IPS-18a (cell line): ENCODE measurements at regions not wholly inside any gene's neighbourhood (a gene's known extent, or its start where the extent isn't known, plus 50 kb on each side); places are given as distances from the start of the nearest gene placed in this dataset.

ENCODE experiments used
- H3K27ac ChIP-seq: one replicate; pipeline ENCODE4 v1.5.1; 2013; ENCODE audit warnings: low read length
- H3K27me3 ChIP-seq: one replicate; pipeline ENCODE4 v1.6.1; 2013; ENCODE audit warnings: mild to moderate bottlenecking, low read length; ENCODE audit not compliant: control insufficient read depth, insufficient read depth
- H3K36me3 ChIP-seq: one replicate; pipeline ENCODE4 v1.6.1; 2013; ENCODE audit warnings: low read depth, low read length; ENCODE audit not compliant: control insufficient read depth
- H3K4me1 ChIP-seq: one replicate; pipeline ENCODE4 v1.6.1; 2013; ENCODE audit warnings: low read depth, low read length; ENCODE audit not compliant: control insufficient read depth
- H3K4me3 ChIP-seq: one replicate; pipeline ENCODE4 v1.5.1; 2013; ENCODE audit warnings: low read length
- H3K9ac ChIP-seq: one replicate; pipeline ENCODE4 v1.6.1; 2013; ENCODE audit warnings: mild to moderate bottlenecking, low read length, moderate library complexity
- H3K9me3 ChIP-seq: one replicate; pipeline ENCODE4 v1.6.1; 2013; ENCODE audit warnings: low read depth, low read length; ENCODE audit not compliant: control insufficient read depth

- Histone ChIP-seq H3K27ac (no peak overlapping the region), H3K27me3 (peaks cover 23% of the 10 kb centered on the region), H3K9ac (no peak overlapping the region), H3K9me3 (no peaks in the 10 kb centered on the region), H3K36me3 (no peaks in the 10 kb centered on the region), H3K4me3 (no peak overlapping the region), H3K4me1 (peaks cover 6% of the 10 kb centered on the region)
These were observed 161.6 kb downstream of the TMEM18 start for GRCh38 chr2:515441-516127.

- no peaks in the 10 kb centered on the region for H3K9me3 ChIP-seq
- H3K4me3 ChIP-seq, result no peak overlapping the region
- H3K27ac ChIP-seq, result no peak overlapping the region
- no peak overlapping the region for H3K9ac ChIP-seq
- peaks cover 6% of the 10 kb centered on the region for H3K4me1 ChIP-seq
- H3K36me3 ChIP-seq, result no peaks in the 10 kb centered on the region
- H3K27me3 ChIP-seq, result peaks cover 23% of the 10 kb centered on the region
These were observed 163.1 kb downstream of the TMEM18 start for GRCh38 chr2:513981-514706.

DNA sequence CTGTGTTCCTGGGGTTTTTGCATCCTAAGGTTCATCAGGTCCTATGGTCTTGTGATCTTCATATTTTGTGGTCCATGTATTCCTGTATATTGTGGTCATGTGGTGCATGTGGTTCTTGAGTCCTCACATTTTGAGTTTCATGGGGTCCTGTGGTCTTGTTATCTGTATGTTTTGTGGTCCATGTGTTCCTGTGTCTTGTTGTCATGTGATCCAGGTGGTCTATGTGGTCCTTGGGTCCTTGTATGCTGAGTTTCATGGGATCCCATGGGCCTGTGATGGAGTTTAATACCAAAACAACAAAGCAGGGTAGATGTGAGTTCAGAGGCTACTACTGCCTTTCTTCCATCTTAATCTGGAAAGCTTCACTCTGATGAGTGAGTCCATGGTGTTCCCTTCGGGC is 166.4 kb downstream of the TMEM18 start:
- H3K27ac ChIP-seq, result no peak overlapping the region
- no peak overlapping the region for H3K4me3 ChIP-seq
- H3K9me3 ChIP-seq, result no peaks in the 10 kb centered on the region
- no peaks in the 10 kb centered on the region for H3K36me3 ChIP-seq
- H3K27me3 ChIP-seq, result peaks cover 28% of the 10 kb centered on the region
- no peak overlapping the region for H3K9ac ChIP-seq
- peaks cover 15% of the 10 kb centered on the region for H3K4me1 ChIP-seq

DNA sequence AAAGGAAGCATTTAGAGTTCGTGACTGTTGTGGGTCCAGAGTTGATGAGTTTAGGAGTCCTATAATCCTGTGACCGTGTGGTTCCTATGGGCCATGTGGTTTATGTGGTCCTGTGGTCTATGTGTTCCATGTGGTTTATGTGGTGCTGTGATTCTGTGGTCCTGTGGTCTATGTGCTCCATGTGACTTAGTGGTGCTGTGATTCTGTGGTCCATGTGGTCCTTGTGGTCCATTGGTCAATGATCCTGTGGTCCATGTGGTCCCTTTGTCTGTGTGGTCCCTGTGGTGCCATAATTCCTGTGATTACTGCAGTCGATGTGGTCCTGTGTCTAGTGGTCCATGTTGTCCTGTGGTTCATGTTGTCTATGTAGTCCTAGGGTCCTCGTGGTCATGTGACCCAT is 167.3 kb downstream of the TMEM18 start:
- no peak overlapping the region for H3K27ac ChIP-seq
- H3K36me3 ChIP-seq, result no peaks in the 10 kb centered on the region
- H3K9me3 ChIP-seq, result no peaks in the 10 kb centered on the region
- peaks cover 24% of the 10 kb centered on the region for H3K4me1 ChIP-seq
- H3K9ac ChIP-seq, result no peak overlapping the region
- no peak overlapping the region for H3K4me3 ChIP-seq
- peaks cover 20% of the 10 kb centered on the region for H3K27me3 ChIP-seq

DNA sequence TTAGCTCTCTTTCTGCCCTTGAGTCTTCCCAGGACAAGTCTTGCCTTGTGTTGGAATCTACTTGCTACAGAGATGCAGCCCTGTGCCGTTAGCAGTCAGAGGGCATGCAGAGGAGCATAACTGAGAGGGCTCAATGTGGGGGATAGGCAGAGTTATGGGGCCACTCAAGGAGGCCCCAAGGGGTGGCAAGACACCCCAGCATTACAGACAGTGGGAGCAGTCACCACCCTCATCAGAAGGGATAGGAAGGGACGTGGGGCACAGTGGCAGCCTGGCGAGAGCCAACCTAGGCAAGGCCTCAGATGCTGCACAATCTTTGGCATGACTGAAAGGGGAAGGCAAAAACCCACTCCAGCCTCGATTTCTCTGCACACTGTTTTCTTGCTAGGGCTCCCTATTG is 169.1 kb downstream of the TMEM18 start:
- Histone ChIP-seq H3K4me3 (no peak overlapping the region), H3K27me3 (peaks cover 13% of the 10 kb centered on the region), H3K9ac (no peak overlapping the region), H3K9me3 (no peaks in the 10 kb centered on the region), H3K27ac (no peak overlapping the region), H3K4me1 (peaks cover 24% of the 10 kb centered on the region), H3K36me3 (no peaks in the 10 kb centered on the region)

GRCh38 chr2:506866-507265 is 170.3 kb downstream of the TMEM18 start:
- Histone ChIP-seq H3K4me3 (no peak overlapping the region), H3K36me3 (no peaks in the 10 kb centered on the region), H3K27ac (no peak overlapping the region), H3K4me1 (peaks cover 24% of the 10 kb centered on the region), H3K9me3 (no peaks in the 10 kb centered on the region), H3K27me3 (peaks cover 13% of the 10 kb centered on the region), H3K9ac (no peak overlapping the region)

GRCh38 chr2:506451-506850 is 170.8 kb downstream of the TMEM18 start:
- no peaks in the 10 kb centered on the region for H3K9me3 ChIP-seq

DNA sequence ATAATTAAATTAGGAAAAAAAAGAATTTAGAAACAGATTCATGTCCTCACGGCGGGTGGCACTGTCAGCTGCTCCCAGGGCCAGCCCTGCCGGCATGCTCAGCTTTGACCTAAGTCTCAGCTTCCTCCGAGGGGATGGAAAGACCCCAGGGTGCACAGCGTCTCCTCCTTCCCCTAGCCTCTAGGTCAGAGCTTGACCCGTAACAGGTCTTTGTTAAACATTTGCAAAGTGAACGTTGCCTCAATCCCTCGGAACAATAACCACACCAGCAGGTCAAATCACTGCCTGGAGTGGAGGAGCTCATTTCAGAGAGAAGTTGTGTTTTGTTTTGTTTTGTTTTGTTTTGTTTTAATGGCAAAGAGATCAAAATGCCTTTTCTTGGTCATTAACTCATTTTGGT is 171.3 kb downstream of the TMEM18 start:
- no peak overlapping the region for H3K9ac ChIP-seq
- no peaks in the 10 kb centered on the region for H3K36me3 ChIP-seq
- peaks cover 24% of the 10 kb centered on the region for H3K4me1 ChIP-seq
- no peaks in the 10 kb centered on the region for H3K9me3 ChIP-seq
- peaks cover 13% of the 10 kb centered on the region for H3K27me3 ChIP-seq
- H3K27ac ChIP-seq, result no peak overlapping the region
- no peak overlapping the region for H3K4me3 ChIP-seq

More at GRCh38 chr2:506451-506850, 170.8 kb downstream of the TMEM18 start:
- H3K27me3 ChIP-seq, result peaks cover 13% of the 10 kb centered on the region
- H3K27ac ChIP-seq, result no peak overlapping the region
- H3K9ac ChIP-seq, result no peak overlapping the region
- no peak overlapping the region for H3K4me3 ChIP-seq
- peaks cover 24% of the 10 kb centered on the region for H3K4me1 ChIP-seq
- H3K36me3 ChIP-seq, result no peaks in the 10 kb centered on the region

DNA sequence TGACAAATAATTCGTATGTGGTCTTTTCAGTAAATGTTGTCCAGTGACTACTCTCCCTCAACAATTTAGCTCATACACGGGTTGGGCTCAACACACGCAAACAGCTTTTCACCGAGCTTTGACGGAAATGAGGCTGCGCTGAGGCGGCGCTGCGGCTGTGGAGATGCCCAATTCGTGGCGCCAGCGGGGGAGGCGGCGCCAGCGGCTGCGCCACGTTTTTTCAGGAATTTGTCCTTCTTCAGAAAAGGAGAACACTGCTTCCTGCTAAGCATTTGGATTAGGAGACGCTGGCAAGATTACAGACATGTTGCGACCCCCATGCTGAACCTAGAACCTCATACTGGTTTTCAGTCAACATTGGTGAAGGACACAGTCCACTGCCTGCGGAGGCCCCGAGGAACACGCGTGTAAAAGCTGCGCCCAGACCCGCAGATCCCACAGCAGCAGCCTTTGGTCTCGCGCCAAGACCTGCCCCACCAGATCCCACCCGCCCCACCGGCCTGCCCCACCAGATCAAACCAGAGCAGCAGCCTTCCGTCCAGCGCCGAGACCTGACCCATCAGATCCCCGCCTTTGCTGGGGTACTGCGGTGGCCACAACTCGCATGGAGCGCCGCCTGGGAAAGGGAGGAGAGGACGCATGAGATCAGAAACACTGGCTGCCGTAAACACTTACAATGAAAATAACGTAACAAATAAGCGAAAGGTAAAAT is 173.8 kb downstream of the TMEM18 start:
- Histone ChIP-seq H3K36me3 (no peaks in the 10 kb centered on the region), H3K4me1 (peaks cover 24% of the 10 kb centered on the region), H3K4me3 (no peak overlapping the region), H3K27ac (no peak overlapping the region), H3K9me3 (no peaks in the 10 kb centered on the region), H3K27me3 (peaks cover 13% of the 10 kb centered on the region), H3K9ac (no peak overlapping the region)

GRCh38 chr2:502831-503230 is 174.4 kb downstream of the TMEM18 start:
- Histone ChIP-seq H3K27ac (no peak overlapping the region), H3K9ac (no peak overlapping the region), H3K36me3 (no peaks in the 10 kb centered on the region), H3K4me3 (no peak overlapping the region), H3K27me3 (peaks cover 13% of the 10 kb centered on the region), H3K4me1 (peaks cover 24% of the 10 kb centered on the region), H3K9me3 (no peaks in the 10 kb centered on the region)

DNA sequence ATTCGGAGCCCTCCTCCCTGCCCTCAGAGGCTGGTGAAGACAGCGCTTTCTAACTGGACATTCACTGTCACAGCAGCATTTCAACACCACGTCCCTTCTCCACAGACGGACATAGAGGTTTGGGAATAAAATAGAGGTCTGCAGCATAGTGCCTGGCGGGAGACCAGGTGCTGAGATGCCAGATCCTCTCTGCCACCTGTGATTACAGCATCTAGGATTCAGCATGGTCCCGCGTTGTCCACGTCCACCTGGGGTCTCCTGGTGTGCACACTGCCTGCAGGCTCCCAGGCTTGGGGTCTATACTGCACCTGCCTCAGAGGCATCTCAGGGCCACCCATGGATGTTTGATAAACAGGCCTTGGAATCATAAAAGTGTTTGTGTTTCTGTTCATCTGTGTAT is 175.5 kb downstream of the TMEM18 start:
- Histone ChIP-seq H3K9ac (no peak overlapping the region), H3K4me1 (peaks cover 24% of the 10 kb centered on the region), H3K27ac (no peak overlapping the region), H3K9me3 (no peaks in the 10 kb centered on the region), H3K36me3 (no peaks in the 10 kb centered on the region), H3K27me3 (peaks cover 8% of the 10 kb centered on the region), H3K4me3 (no peak overlapping the region)
